Activated CD4-positive, alpha-beta T cell treated with anti-CD3 and anti-CD28 coated beads for 4 hours (primary cell): ENCODE measurements at regions not wholly inside any gene's neighbourhood (a gene's known extent, or its start where the extent isn't known, plus 50 kb on each side); places are given as distances from the start of the nearest gene placed in this dataset.
"Not testable (repeated sequence)": the region's sequence is repeated elsewhere in the genome, so short reads cannot be mapped to it uniquely, and the experiment has no call there.

Experiments used
- DNase-seq, 2 donors: peaks; one replicate each; pipeline ENCODE4 v3.0.0-alpha.2; 2020

DNA sequence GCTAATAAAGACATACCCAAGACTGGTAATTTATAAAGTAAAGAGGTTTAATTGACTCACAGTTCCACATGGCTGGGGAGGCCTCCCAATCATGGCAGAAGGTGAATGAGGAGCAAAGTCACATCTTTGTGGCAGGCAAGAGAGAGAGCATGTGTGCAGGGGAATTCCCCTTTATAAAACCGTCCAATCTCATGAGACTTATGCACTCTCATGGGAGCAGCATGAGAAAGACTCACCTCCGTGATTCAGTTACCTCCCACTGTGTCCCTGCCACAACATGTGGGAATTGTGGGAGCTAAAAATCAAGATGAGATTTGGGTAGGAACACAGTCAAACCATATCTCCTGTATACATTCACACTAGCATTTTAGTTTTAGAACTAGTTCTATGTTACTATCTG, 101.7 kb upstream of the NIPA1 start:
- DNase-seq = not testable (repeated sequence)

- not testable (repeated sequence) for DNase-seq
These were observed 86.6 kb upstream of the NIPA1 start for GRCh38 chr15:22699881-22700280.

DNA sequence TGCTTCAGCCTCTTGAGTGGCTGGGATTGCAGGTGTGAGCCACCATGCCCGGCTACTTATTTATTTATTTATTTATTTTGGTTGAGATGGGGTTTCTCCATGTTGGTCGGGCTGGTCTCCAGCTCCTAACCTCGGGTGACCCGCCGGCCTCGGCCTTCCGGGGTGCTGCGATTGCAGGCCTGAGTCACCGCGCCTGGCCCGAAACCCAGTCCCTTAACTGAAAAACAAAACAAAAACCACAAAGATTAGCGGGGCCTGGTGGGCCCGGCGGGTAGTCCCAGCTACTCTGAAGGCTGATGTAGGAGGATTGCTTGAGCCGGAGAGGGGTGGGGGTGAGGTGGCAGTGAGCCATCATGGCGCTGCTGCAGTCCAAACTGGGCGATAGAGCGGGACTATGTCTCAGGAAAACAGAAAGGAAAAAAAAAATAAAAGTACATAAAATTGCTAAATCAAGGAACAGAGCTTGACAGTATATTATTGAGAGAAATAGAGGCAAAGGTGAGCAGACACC, 75.6 kb upstream of the NIPA1 start:
- DNase-seq = not testable (repeated sequence)

GRCh38 chr15:22713933-22714332, 72.5 kb upstream of the NIPA1 start:
- not testable (repeated sequence) for DNase-seq

- not testable (repeated sequence) for DNase-seq
These were observed 71.9 kb upstream of the NIPA1 start for GRCh38 chr15:22714358-22715132.

DNA sequence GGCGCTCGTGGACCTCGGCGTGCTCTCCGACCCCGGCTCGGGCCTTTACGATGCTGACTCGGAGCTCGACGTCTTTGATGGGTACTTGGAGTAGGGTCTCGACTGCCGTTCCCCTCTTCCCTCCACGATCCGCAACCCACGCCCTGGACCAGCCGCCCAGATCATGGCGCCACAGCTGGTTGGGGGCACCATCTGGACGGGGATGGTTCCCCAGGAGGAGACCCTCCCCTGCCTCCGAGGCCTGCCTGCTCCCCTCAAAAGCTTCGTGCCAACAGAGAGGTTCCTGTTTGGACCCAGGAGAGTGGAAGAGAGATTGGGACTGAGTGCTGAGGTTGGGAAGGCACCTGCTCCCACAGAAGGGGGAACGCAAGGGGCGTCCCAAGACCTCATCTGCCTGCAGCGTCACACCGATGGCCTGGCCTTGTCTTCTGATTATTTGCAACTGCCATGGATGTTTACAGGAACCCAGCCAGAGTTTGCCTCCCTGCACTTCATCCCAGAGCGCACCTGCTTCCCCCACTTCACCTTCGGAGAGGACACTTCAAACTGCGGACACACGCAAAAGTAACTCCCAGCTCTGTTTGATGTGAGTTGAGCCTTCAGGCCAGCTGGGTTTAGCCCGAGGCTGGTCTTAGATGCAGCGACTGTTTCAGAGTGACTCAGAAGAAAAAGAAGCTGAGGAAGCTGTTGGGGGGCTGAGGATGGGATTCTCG, 71.2 kb upstream of the NIPA1 start:
- DNase-seq = not testable (repeated sequence)

DNA sequence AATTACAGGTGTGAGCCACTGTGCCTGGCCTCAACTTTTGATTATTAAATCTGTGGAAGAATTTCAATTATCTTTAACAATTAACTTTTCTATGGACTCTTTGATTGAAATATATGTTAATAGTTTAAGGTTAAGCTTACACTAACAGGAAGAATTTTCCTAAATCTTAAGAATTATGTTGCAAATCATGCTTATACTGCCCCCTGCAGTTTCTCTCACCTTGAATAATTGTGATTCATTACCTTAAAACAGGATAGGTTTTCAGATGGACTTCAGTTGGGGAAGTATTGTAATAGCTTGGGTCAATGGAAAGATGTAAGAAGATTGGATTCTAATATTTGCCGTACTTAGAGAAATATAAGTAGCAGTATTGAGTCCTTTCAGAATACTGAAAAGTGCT, 66.5 kb upstream of the NIPA1 start:
- DNase-seq = not testable (repeated sequence)

GRCh38 chr15:22726104-22726503, 60.3 kb upstream of the NIPA1 start:
- DNase-seq = not testable (repeated sequence)

DNA sequence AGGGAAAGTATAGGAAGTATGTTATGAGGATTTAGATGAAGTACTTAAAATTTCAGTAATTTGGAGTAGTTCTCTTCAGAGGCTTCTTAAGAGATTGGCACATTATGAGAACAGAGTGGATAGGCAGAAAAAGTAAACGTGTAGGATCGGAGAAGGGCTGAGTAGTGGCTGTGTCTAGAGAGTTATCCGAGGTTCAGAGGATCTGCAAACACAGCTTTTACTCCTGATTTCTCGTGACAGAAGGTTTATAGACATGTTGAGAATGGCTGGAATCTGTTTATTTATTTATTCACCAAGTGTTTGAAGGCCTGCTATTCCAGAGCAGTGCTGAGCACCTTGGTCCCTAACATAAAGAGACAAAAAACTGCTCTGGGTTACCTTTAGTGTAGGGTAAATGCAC, 51.4 kb upstream of the NIPA1 start:
- DNase-seq = not testable (repeated sequence)

DNA sequence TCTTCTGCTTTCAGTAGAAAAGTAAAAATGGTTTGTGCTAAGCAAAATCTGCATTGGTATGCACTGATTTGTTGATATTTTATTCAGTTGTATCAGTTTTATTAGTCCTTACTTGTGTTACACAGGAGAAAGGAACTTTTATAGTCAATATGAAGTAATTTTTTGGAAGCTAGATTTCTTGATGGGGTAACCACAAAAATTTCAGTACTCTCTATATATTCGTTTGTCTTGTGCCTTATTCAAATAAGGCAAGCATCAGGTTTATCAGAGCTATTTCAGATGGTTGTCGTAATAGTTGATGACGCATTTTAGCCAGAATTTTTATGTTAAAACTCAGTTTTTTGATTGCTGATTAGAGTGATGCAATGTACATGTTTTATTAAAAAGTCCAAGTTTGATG, 50.7 kb upstream of the NIPA1 start:
- no peak for DNase-seq

- not testable (repeated sequence) for DNase-seq
These were observed 50.2 kb upstream of the NIPA1 start for GRCh38 chr15:22736200-22736599.
